Kidney epithelial cell (primary cell): ENCODE measurements at regions not wholly inside any gene's neighbourhood (a gene's known extent, or its start where the extent isn't known, plus 50 kb on each side); places are given as distances from the start of the nearest gene placed in this dataset.
A peak's percentile ranks its signal among the peaks of the same experiment; 100 is the strongest.

Source experiments
- DNase-seq: peaks from one replicate; pipeline ENCODE4 v3.0.0-alpha.2; 2010; ENCODE audit warnings: low read depth
- H3K27me3 ChIP-seq: 2 replicates; pipeline ENCODE4 v1.6.0; 2011; ENCODE audit warnings: low read length; ENCODE audit not compliant: control insufficient read depth, insufficient read depth
- H3K36me3 ChIP-seq: 2 replicates; pipeline ENCODE4 v1.5.1; 2011; ENCODE audit warnings: low read length; ENCODE audit not compliant: control insufficient read depth, insufficient read depth
- H3K4me3 ChIP-seq: 2 replicates; pipeline ENCODE4 v1.5.1; 2011; ENCODE audit warnings: low read depth, mild to moderate bottlenecking, control low read depth, low read length
- CTCF ChIP-seq: IDR thresholded peaks from 2 replicates; pipeline ENCODE4 v1.5.1; 2011; ENCODE audit warnings: mild to moderate bottlenecking, moderate library complexity, low read length, control low read depth, inconsistent platforms; ENCODE audit not compliant: insufficient read depth, poor library complexity, severe bottlenecking

DNA sequence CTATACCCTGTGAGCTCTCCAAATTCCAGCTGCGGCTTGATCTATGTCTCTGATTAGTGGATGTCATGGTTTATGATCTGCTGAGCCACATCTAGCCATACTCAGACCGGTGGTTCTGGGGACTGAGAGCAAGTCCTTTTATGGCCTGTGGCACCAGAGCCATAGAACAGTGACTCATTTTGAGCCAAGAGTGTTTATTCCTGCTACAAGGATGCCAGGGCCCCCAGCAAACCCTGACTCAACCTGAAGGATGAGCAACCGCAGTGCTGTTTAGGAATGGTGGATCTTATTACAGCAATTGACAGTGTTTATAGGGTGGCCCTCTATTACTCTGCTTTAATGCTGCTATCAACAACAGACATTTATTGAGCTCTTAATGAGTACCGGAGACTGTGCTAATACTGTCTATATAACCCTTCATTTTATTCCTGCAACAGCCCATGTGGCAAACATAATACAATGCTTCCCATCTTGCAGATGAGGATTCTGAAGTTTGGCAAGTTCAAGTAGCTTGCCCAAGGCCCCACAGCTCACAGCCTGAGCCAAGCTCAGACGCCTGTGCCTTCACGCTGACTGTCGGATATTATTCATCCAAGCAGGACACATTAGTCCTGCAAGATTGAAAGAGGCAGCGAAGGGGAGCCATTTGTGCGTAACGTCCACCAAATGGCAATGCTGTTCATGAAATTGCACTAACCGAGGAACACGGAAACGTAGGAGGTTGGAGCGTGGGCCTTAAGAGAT, 273.6 kb upstream of the PWP1 start:
- no peak for TF ChIP-seq CTCF
- no peaks in the 10 kb centered on the region for H3K36me3 ChIP-seq
- peak; percentile 93 for DNase-seq
- no peaks in the 10 kb centered on the region for H3K27me3 ChIP-seq
- no peak overlapping the region for H3K4me3 ChIP-seq

DNA sequence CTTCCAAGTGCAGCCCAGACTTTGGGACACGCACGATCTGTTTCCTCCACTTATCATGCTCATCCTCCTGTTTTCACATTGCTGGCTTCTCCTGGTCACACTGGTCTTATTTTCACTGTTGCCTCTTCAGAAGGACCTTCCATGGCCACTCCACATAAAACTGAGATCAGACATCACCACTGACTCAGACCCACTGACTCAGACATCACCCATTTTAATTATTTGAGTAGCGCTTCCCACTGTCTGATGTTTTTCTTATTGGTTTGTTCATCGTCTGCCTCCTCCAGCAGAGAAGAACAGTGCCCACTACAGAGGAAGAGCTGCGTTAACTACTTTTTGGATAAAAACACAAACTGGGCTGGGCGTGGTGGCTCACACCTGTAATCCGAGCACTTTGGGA, 270.5 kb upstream of the PWP1 start:
- DNase-seq, result peak; percentile 75
- H3K4me3 ChIP-seq, result no peak overlapping the region
- H3K36me3 ChIP-seq, result no peaks in the 10 kb centered on the region
- peak; percentile 25 for TF ChIP-seq CTCF
- no peaks in the 10 kb centered on the region for H3K27me3 ChIP-seq

DNA sequence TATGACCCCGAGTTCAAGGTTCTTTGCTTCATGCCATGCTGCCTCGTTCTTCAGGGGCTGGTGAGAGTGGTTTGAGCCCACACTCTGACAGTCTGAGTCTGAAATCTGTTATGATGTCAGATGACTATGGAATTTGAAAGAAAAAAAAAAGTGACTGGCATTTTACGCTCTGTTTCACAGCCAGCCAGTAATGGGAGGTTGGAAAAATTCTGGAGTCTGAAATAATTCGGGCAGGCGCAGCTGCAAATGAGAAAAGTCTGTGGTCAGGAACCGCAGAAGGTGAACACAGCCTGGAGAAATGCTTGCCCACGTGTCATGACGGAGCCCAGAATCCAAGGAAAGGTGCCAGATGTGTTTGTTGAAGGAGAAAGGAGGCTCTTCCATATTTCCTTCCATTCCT, 269.8 kb upstream of the PWP1 start:
- DNase-seq, result peak; percentile 93
- Histone ChIP-seq H3K27me3 (no peaks in the 10 kb centered on the region), H3K4me3 (no peak overlapping the region), H3K36me3 (no peaks in the 10 kb centered on the region)
- no peak for TF ChIP-seq CTCF

GRCh38 chr12:107417004-107417403, 268.6 kb upstream of the PWP1 start:
- Histone ChIP-seq H3K27me3 (no peaks in the 10 kb centered on the region), H3K4me3 (no peak overlapping the region), H3K36me3 (no peaks in the 10 kb centered on the region)
- TF ChIP-seq CTCF, result no peak
- no peak for DNase-seq

- DNase-seq, result no peak
- TF ChIP-seq CTCF, result no peak
Observed at GRCh38 chr12:107418981-107419380, 266.6 kb upstream of the PWP1 start.

GRCh38 chr12:107423531-107423930, 262.1 kb upstream of the PWP1 start:
- no peak for TF ChIP-seq CTCF
- Histone ChIP-seq H3K27me3 (no peaks in the 10 kb centered on the region), H3K36me3 (peaks cover 1% of the 10 kb centered on the region), H3K4me3 (no peak overlapping the region)
- DNase-seq, result no peak

More at GRCh38 chr12:107418981-107419380, 266.6 kb upstream of the PWP1 start:
- Histone ChIP-seq H3K27me3 (no peaks in the 10 kb centered on the region), H3K36me3 (no peaks in the 10 kb centered on the region), H3K4me3 (no peak overlapping the region)
